Right lung (tissue), 2 donors: ENCODE measurements at regions not wholly inside any gene's neighbourhood (a gene's known extent, or its start where the extent isn't known, plus 50 kb on each side); places are given as distances from the start of the nearest gene placed in this dataset.
"Not testable (repeated sequence)": the region's sequence is repeated elsewhere in the genome, so short reads cannot be mapped to it uniquely, and the experiment has no call there.

Experiments
- DNase-seq, 2 donors: peaks; one replicate each; pipeline ENCODE4 v3.0.0-alpha.2; 2013

GRCh38 chr5:121319292-121319691 lies 532.4 kb upstream of the FTMT start:
- no peak for DNase-seq

- DNase-seq, result no peak
Measured at GRCh38 chr5:121325930-121326329, 525.8 kb upstream of the FTMT start.

- no peak for DNase-seq
Measured at GRCh38 chr5:121350181-121350930, 501.3 kb upstream of the FTMT start.

GRCh38 chr5:121366515-121366914 lies 485.2 kb upstream of the FTMT start:
- DNase-seq, result no peak

- no peak for DNase-seq
Measured at GRCh38 chr5:121373371-121373770, 478.3 kb upstream of the FTMT start.

GRCh38 chr5:121377461-121377860 lies 474.2 kb upstream of the FTMT start:
- DNase-seq, result no peak

GRCh38 chr5:121378046-121378445 lies 473.6 kb upstream of the FTMT start:
- DNase-seq, result no peak

- no peak for DNase-seq
Measured at GRCh38 chr5:121378559-121379359, 472.9 kb upstream of the FTMT start.

- no peak for DNase-seq
Measured at GRCh38 chr5:121380066-121380465, 471.6 kb upstream of the FTMT start.

- no peak for DNase-seq
Measured at GRCh38 chr5:121384359-121384758, 467.3 kb upstream of the FTMT start.

- no peak for DNase-seq
Measured at GRCh38 chr5:121386334-121386733, 465.3 kb upstream of the FTMT start.

GRCh38 chr5:121396716-121397115 lies 455.0 kb upstream of the FTMT start:
- no peak for DNase-seq

- DNase-seq, result no peak
Measured at GRCh38 chr5:121399879-121400278, 451.8 kb upstream of the FTMT start.

- no peak for DNase-seq
Measured at GRCh38 chr5:121408778-121409177, 442.9 kb upstream of the FTMT start.

- DNase-seq, result no peak
Measured at GRCh38 chr5:121415270-121415669, 436.4 kb upstream of the FTMT start.

- DNase-seq, result peak; percentile 23 to 29
Measured at GRCh38 chr5:121421646-121422045, 430.0 kb upstream of the FTMT start.

- DNase-seq, result no peak
Measured at GRCh38 chr5:121424976-121425375, 426.7 kb upstream of the FTMT start.

GRCh38 chr5:121426153-121426552 lies 425.5 kb upstream of the FTMT start:
- no peak for DNase-seq

- DNase-seq, result no peak
Measured at GRCh38 chr5:121429761-121430160, 421.9 kb upstream of the FTMT start.

GRCh38 chr5:121430538-121430937 lies 421.1 kb upstream of the FTMT start:
- no peak for DNase-seq

GRCh38 chr5:121445511-121445910 lies 406.2 kb upstream of the FTMT start:
- DNase-seq, result no peak

- DNase-seq, result no peak
Measured at GRCh38 chr5:121462441-121462840, 389.2 kb upstream of the FTMT start.

- DNase-seq, result not testable (repeated sequence)
Measured at GRCh38 chr5:121471222-121471621, 380.5 kb upstream of the FTMT start.
